ENCODE measurements at regions not wholly inside any gene's neighbourhood (a gene's known extent, or its start where the extent isn't known, plus 50 kb on each side); places are given as distances from the start of the nearest gene placed in this dataset.

GRCh38 chr1:38780133-38780532 is 79.4 kb downstream of the RRAGC start:
- TF ChIP-seq TSHZ2 (CRISPR knock-in tag; IDR thresholded peaks at IDR 0.05) (no peak), ZC3H10 (CRISPR knock-in tag; IDR thresholded peaks at IDR 0.05) (no peak), ZNF565 (CRISPR knock-in tag; conservative IDR thresholded peaks at IDR 0.05; ENCODE audit: low read depth) (no peak), ZNF8 (CRISPR knock-in tag; IDR thresholded peaks at IDR 0.05) (no peak), ZNF70 (CRISPR knock-in tag; IDR thresholded peaks at IDR 0.05) (no peak), ARNTL (CRISPR knock-in tag; IDR thresholded peaks at IDR 0.05; ENCODE audit: borderline replicate concordance, low read depth) (no peak), RARB (CRISPR knock-in tag; IDR thresholded peaks at IDR 0.05) (no peak), ZFP30 (CRISPR knock-in tag; IDR thresholded peaks at IDR 0.05) (no peak)
- no peak for ATAC-seq

- ATAC-seq, result no peak
- TF ChIP-seq TCF4 (CRISPR knock-in tag; IDR thresholded peaks at IDR 0.05; ENCODE audit: borderline replicate concordance) (no peak), GLIS3 (CRISPR knock-in tag; IDR thresholded peaks at IDR 0.05) (no peak), CREB5 (CRISPR knock-in tag; IDR thresholded peaks at IDR 0.05; ENCODE audit: low read depth) (no peak)
Observed at GRCh38 chr1:38779491-38779890, 80.1 kb downstream of the RRAGC start.

- ATAC-seq, result no peak
- TF ChIP-seq SNAI2 (CRISPR knock-in tag; IDR thresholded peaks at IDR 0.05) (no peak), ZFP30 (CRISPR knock-in tag; IDR thresholded peaks at IDR 0.05) (no peak), GLIS3 (CRISPR knock-in tag; IDR thresholded peaks at IDR 0.05) (no peak), PATZ1 (CRISPR knock-in tag; IDR thresholded peaks at IDR 0.05; ENCODE audit: borderline replicate concordance) (no peak), ESRRG (CRISPR knock-in tag; IDR thresholded peaks at IDR 0.05) (no peak), RARB (CRISPR knock-in tag; IDR thresholded peaks at IDR 0.05) (no peak), ZNF8 (CRISPR knock-in tag; IDR thresholded peaks at IDR 0.05) (no peak), BACH2 (CRISPR knock-in tag; IDR thresholded peaks at IDR 0.05; ENCODE audit: borderline replicate concordance) (no peak), CSRNP3 (CRISPR knock-in tag; IDR thresholded peaks at IDR 0.05) (no peak)
Observed at GRCh38 chr1:38778521-38778920, 81.1 kb downstream of the RRAGC start.

- TF ChIP-seq RARB (CRISPR knock-in tag; IDR thresholded peaks at IDR 0.05), result no peak
- TF ChIP-seq TOX (CRISPR knock-in tag; IDR thresholded peaks at IDR 0.05; ENCODE audit: borderline replicate concordance), result no peak
- TF ChIP-seq ISL1 (CRISPR knock-in tag; IDR thresholded peaks at IDR 0.05), result no peak
- TF ChIP-seq ARNTL (CRISPR knock-in tag; IDR thresholded peaks at IDR 0.05; ENCODE audit: borderline replicate concordance, low read depth), result no peak
- no peak for TF ChIP-seq POU6F1 (CRISPR knock-in tag; IDR thresholded peaks at IDR 0.05; ENCODE audit: borderline replicate concordance, low read depth)
- TF ChIP-seq PATZ1 (CRISPR knock-in tag; IDR thresholded peaks at IDR 0.05; ENCODE audit: borderline replicate concordance), result no peak
- TF ChIP-seq TCF4 (CRISPR knock-in tag; IDR thresholded peaks at IDR 0.05; ENCODE audit: borderline replicate concordance), result no peak
- TF ChIP-seq TSHZ2 (CRISPR knock-in tag; IDR thresholded peaks at IDR 0.05), result no peak
- no peak for TF ChIP-seq ZFP3 (CRISPR knock-in tag; IDR thresholded peaks at IDR 0.05)
- TF ChIP-seq ZNF8 (CRISPR knock-in tag; IDR thresholded peaks at IDR 0.05), result no peak
- ATAC-seq, result no peak
Observed at GRCh38 chr1:38778051-38778450, 81.5 kb downstream of the RRAGC start.

All from SK-N-SH treated with all-trans-retinoic acid at 6 μM for 48 hours (cell line).